Activated gamma-delta T cell treated with Interleukin-2 at 50 U/mL for 16 hours (primary cell): ENCODE measurements at regions not wholly inside any gene's neighbourhood (a gene's known extent, or its start where the extent isn't known, plus 50 kb on each side); places are given as distances from the start of the nearest gene placed in this dataset.
"Not testable (repeated sequence)": the region's sequence is repeated elsewhere in the genome, so short reads cannot be mapped to it uniquely, and the experiment has no call there.

ENCODE experiments used
- DNase-seq: peaks from one replicate; pipeline ENCODE4 v3.0.0-alpha.2; 2020

- DNase-seq, result no peak
Measured at GRCh38 chr1:101122452-101123166, 97.0 kb upstream of the DPH5 start.

- DNase-seq, result no peak
Measured at GRCh38 chr1:101121975-101122374, 96.4 kb upstream of the DPH5 start.

GRCh38 chr1:101121504-101121903 lies 95.9 kb upstream of the DPH5 start:
- no peak for DNase-seq

GRCh38 chr1:101120868-101121267 lies 95.3 kb upstream of the DPH5 start:
- no peak for DNase-seq

- DNase-seq, result no peak
Measured at GRCh38 chr1:101119289-101119688, 93.7 kb upstream of the DPH5 start.

- no peak for DNase-seq
Measured at GRCh38 chr1:101116006-101116405, 90.4 kb upstream of the DPH5 start.

GRCh38 chr1:101115112-101115511 lies 89.5 kb upstream of the DPH5 start:
- no peak for DNase-seq

- not testable (repeated sequence) for DNase-seq
Measured at GRCh38 chr1:101114128-101114527, 88.5 kb upstream of the DPH5 start.

GRCh38 chr1:101112051-101112780 lies 86.6 kb upstream of the DPH5 start:
- DNase-seq, result peak; percentile 76

GRCh38 chr1:101111461-101111860 lies 85.9 kb upstream of the DPH5 start:
- DNase-seq, result no peak

GRCh38 chr1:101109791-101110190 lies 84.2 kb upstream of the DPH5 start:
- no peak for DNase-seq

- DNase-seq, result no peak
Measured at GRCh38 chr1:101108111-101108500, 82.5 kb upstream of the DPH5 start.

- DNase-seq, result no peak
Measured at GRCh38 chr1:101107496-101108110, 82.0 kb upstream of the DPH5 start.

GRCh38 chr1:101105877-101106276 lies 80.3 kb upstream of the DPH5 start:
- DNase-seq, result no peak

- no peak for DNase-seq
Measured at GRCh38 chr1:101102426-101103156, 77.0 kb upstream of the DPH5 start.

- DNase-seq, result no peak
Measured at GRCh38 chr1:101101360-101101759, 75.8 kb upstream of the DPH5 start.

- DNase-seq, result no peak
Measured at GRCh38 chr1:101100674-101101073, 75.1 kb upstream of the DPH5 start.

- no peak for DNase-seq
Measured at GRCh38 chr1:101098907-101099306, 73.3 kb upstream of the DPH5 start.

- no peak for DNase-seq
Measured at GRCh38 chr1:101098327-101098726, 72.7 kb upstream of the DPH5 start.

GRCh38 chr1:101089613-101090338 lies 64.2 kb upstream of the DPH5 start:
- no peak for DNase-seq

GRCh38 chr1:101088431-101088830 lies 62.8 kb upstream of the DPH5 start:
- DNase-seq, result no peak

GRCh38 chr1:101086783-101087182 lies 61.2 kb upstream of the DPH5 start:
- no peak for DNase-seq
